ENCODE measurements at regions not wholly inside any gene's neighbourhood (a gene's known extent, or its start where the extent isn't known, plus 50 kb on each side); places are given as distances from the start of the nearest gene placed in this dataset.

DNA sequence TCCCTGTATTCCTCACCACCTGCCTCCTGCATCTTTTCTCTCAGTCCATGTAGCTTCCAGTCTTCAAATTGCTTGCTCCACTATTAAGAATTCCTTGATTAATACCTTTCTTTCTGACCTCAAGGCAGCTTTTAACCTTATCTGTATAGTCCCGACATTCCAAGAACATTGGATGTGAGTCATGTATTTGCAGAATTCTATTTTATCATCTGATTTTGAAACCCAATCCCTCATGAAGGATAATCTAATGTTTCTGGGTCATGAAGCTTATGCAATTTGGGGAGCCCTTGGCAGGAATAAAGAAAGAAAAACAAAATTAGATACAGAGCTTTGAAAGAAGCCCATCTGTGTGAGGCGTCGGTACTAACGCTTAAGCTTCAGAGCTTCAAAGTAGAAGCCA lies 63.4 kb upstream of the CCND2 start:
- no peak for TF ChIP-seq CTCF (IDR thresholded peaks at IDR 0.05; ENCODE audit: insufficient read depth, low read length, poor library complexity, severe bottlenecking)
- no peaks in the 10 kb centered on the region for H3K27me3 ChIP-seq (replicated peaks; ENCODE audit: control insufficient read depth, insufficient read depth, low read length)
- H3K36me3 ChIP-seq (ENCODE audit: control insufficient read depth, insufficient read depth, low read length): no peaks in the 10 kb centered on the region
- H3K4me3 ChIP-seq (replicated peaks; ENCODE audit: low read depth, low read length): no peak overlapping the region
- DNase-seq (ENCODE audit: extremely low read depth, insufficient read length): no peak

DNA sequence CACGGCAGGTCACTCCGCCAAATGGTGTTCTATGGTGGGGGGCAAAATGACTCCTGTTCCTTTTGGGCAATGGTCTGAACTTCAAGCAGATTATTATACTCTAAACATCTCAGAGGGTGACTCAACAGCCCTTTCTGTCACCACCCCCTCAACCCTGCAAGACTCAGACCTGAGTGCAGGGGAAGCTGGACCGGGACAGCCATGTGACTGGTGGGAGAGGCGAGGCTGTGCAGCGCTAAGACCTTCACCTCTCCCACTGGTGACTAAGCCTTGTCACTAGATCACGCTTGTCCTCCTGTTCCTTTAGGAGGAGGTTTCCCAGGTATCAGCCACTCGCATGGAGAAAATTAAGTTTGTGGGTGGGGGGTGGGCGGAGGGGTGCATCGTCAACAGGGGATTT lies 67.1 kb upstream of the CCND2 start:
- no peaks in the 10 kb centered on the region for H3K27me3 ChIP-seq (replicated peaks; ENCODE audit: control insufficient read depth, insufficient read depth, low read length)
- no peak for DNase-seq (ENCODE audit: extremely low read depth, insufficient read length)

DNA sequence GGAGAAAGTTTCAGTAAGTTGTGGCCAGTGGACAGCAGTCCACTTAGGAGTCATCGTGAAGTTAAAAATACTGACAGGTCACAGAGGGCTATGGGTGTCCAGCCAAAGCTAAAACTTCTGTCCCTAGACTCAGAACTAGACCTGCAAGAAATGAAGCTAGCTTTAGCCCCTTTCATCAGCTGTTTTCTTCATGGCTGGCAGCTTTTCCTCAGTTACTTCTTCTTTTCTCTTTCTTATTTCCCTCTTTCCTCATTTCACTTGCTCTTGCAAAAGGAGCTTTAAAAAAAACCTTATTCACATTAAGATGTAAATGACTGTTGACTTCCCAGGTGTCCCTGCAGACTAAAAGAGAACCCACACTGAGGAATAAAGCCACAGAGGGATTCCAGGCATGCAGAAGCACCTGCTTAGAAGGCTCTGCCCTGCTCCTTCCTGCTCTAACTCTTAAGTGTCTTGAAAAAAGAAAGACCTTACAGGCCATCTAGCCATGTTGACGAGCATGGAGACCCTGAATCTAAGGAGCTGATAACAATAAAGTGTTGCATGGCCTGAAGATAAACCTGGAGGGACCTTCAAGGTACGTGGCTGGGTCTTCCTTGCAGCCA lies 69.7 kb upstream of the CCND2 start:
- no peak for TF ChIP-seq CTCF (IDR thresholded peaks at IDR 0.05; ENCODE audit: insufficient read depth, low read length, poor library complexity, severe bottlenecking)
- no peaks in the 10 kb centered on the region for H3K27me3 ChIP-seq (replicated peaks; ENCODE audit: control insufficient read depth, insufficient read depth, low read length)
- no peaks in the 10 kb centered on the region for H3K36me3 ChIP-seq (ENCODE audit: control insufficient read depth, insufficient read depth, low read length)
- no peak for DNase-seq (ENCODE audit: extremely low read depth, insufficient read length)
- H3K4me3 ChIP-seq (replicated peaks; ENCODE audit: low read depth, low read length): no peak overlapping the region

More for the DNA sequence above, 67.1 kb upstream of the CCND2 start:
- no peak for TF ChIP-seq CTCF (IDR thresholded peaks at IDR 0.05; ENCODE audit: insufficient read depth, low read length, poor library complexity, severe bottlenecking)
- Histone ChIP-seq H3K4me3 (replicated peaks; ENCODE audit: low read depth, low read length) (no peak overlapping the region), H3K36me3 (ENCODE audit: control insufficient read depth, insufficient read depth, low read length) (no peaks in the 10 kb centered on the region)

GRCh38 chr12:4202918-4203317 lies 70.6 kb upstream of the CCND2 start:
- Histone ChIP-seq H3K27me3 (replicated peaks; ENCODE audit: control insufficient read depth, insufficient read depth, low read length) (no peaks in the 10 kb centered on the region), H3K36me3 (ENCODE audit: control insufficient read depth, insufficient read depth, low read length) (no peaks in the 10 kb centered on the region), H3K4me3 (replicated peaks; ENCODE audit: low read depth, low read length) (no peak overlapping the region)
- no peak for TF ChIP-seq CTCF (IDR thresholded peaks at IDR 0.05; ENCODE audit: insufficient read depth, low read length, poor library complexity, severe bottlenecking)
- no peak for DNase-seq (ENCODE audit: extremely low read depth, insufficient read length)

- Histone ChIP-seq H3K27me3 (replicated peaks; ENCODE audit: control insufficient read depth, insufficient read depth, low read length) (no peaks in the 10 kb centered on the region), H3K4me3 (replicated peaks; ENCODE audit: low read depth, low read length) (no peak overlapping the region), H3K36me3 (ENCODE audit: control insufficient read depth, insufficient read depth, low read length) (no peaks in the 10 kb centered on the region)
- DNase-seq (ENCODE audit: extremely low read depth, insufficient read length): no peak
- TF ChIP-seq CTCF (IDR thresholded peaks at IDR 0.05; ENCODE audit: insufficient read depth, low read length, poor library complexity, severe bottlenecking): no peak
Measured at GRCh38 chr12:4202487-4202886, 71.1 kb upstream of the CCND2 start.

All from GM06990 (cell line).